GM23248 (cell line): ENCODE measurements at regions not wholly inside any gene's neighbourhood (a gene's known extent, or its start where the extent isn't known, plus 50 kb on each side); places are given as distances from the start of the nearest gene placed in this dataset.

ENCODE experiments used
- DNase-seq: peaks from one replicate; pipeline ENCODE4 v3.0.0-alpha.2; 2015
- H2AFZ ChIP-seq: fragments of 200-600 bp; sonication (generic); 2 replicates; pipeline ENCODE4 v1.6.1; 2016; ENCODE audit warnings: antibody characterized with exemption
- H3F3A ChIP-seq: fragments of 200-600 bp; sonication (generic); 2 replicates; pipeline ENCODE4 v1.6.1; 2016; ENCODE audit warnings: mild to moderate bottlenecking, antibody characterized with exemption, mixed run types; ENCODE audit not compliant: insufficient read depth
- H3K27ac ChIP-seq: fragments of 200-600 bp; sonication (generic); 2 replicates; pipeline ENCODE4 v1.5.1; 2016; ENCODE audit warnings: mild to moderate bottlenecking
- H3K27me3 ChIP-seq: fragments of 200-600 bp; sonication (generic); replicated peaks from 2 replicates; pipeline ENCODE4 v1.6.1; 2016; ENCODE audit warnings: mild to moderate bottlenecking; ENCODE audit not compliant: insufficient read depth
- H3K36me3 ChIP-seq: fragments of 200-600 bp; sonication (generic); 2 replicates; pipeline ENCODE4 v1.6.1; 2016; ENCODE audit warnings: low read depth, mild to moderate bottlenecking
- H3K4me1 ChIP-seq: fragments of 200-600 bp; sonication (generic); 2 replicates; pipeline ENCODE4 v1.6.1; 2016; ENCODE audit warnings: mild to moderate bottlenecking; ENCODE audit not compliant: insufficient read depth
- H3K4me2 ChIP-seq: fragments of 200-600 bp; sonication (generic); one replicate; pipeline ENCODE4 v1.6.1; 2016; ENCODE audit warnings: mild to moderate bottlenecking; ENCODE audit not compliant: unreplicated experiment
- H3K4me3 ChIP-seq: fragments of 200-600 bp; sonication (generic); 2 replicates; pipeline ENCODE4 v1.5.1; 2016; ENCODE audit warnings: mild to moderate bottlenecking
- H3K79me2 ChIP-seq: fragments of 200-600 bp; sonication (generic); 2 replicates; pipeline ENCODE4 v1.6.1; 2016; ENCODE audit warnings: mild to moderate bottlenecking; ENCODE audit not compliant: insufficient read depth
- H3K9ac ChIP-seq: fragments of 200-600 bp; sonication (generic); 2 replicates; pipeline ENCODE4 v1.6.1; 2016; ENCODE audit warnings: mild to moderate bottlenecking
- H3K9me2 ChIP-seq: fragments of 200-600 bp; sonication (generic); 2 replicates; pipeline ENCODE4 v1.6.1; 2016; ENCODE audit warnings: mixed run types, mild to moderate bottlenecking, moderate library complexity; ENCODE audit not compliant: insufficient read depth
- H3K9me3 ChIP-seq: fragments of 200-600 bp; sonication (generic); one replicate; pipeline ENCODE4 v1.6.1; 2017; ENCODE audit warnings: low read depth
- H4K20me1 ChIP-seq: fragments of 200-600 bp; sonication (generic); 2 replicates; pipeline ENCODE4 v1.6.0; 2016; ENCODE audit not compliant: insufficient read depth
- EZH2 ChIP-seq: fragments of 200-600 bp; sonication (generic); IDR thresholded peaks from 2 replicates; pipeline ENCODE4 v1.6.1; 2018; ENCODE audit warnings: antibody characterized with exemption, mild to moderate bottlenecking; ENCODE audit not compliant: insufficient read depth, poor library complexity, severe bottlenecking
- EZH2phosphoT487 ChIP-seq: fragments of 200-600 bp; sonication (generic); IDR thresholded peaks from 2 replicates; pipeline ENCODE4 v1.6.1; 2018; ENCODE audit warnings: antibody characterized with exemption, moderate library complexity, mild to moderate bottlenecking, low read depth; ENCODE audit not compliant: insufficient read depth
- WGBS, 2 experiments: methylation state at CpG; one replicate each; pipeline ENCODE4 v1.1.6; 2015 to 2017; ENCODE audit warnings: low lambda C conversion rate in 2 of 2, low coverage in 1 of 2; ENCODE audit errors: missing lambda C conversion rate in 2 of 2; 5-methylcytosine and 5-hydroxymethylcytosine counted together
- in situ Hi-C: fragments of 300-500 bp; cut with MboI; formaldehyde crosslinking; loops from 2 replicates; pipeline ENCODE4 v1.15.0; 2020

DNA sequence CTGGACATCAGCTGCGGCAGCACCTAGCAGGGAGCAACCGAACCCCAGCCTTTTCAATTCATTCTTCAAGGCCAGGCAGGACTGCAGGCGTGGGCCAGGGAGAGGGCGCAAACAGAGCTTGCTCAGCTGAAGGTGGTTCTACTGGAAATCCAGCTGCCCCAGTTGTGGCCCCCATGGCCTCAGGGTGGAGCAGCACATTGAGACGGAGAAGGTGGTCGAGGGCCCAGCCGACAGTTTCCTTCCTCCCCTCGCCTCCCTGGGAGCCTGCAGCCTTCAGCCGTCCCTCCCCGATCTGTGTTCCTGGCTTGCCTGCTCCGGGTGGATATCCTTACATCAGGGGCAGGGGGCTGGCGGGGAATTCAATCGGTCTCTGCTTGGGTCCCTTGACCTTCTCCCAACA, 217.8 kb downstream of the ANKRD60 start:
- TF ChIP-seq EZH2 (no peak), EZH2phosphoT487 (no peak)
- Histone ChIP-seq H3K9me2 (no peaks in the 10 kb centered on the region), H3F3A (no peaks in the 10 kb centered on the region), H3K9me3 (no peaks in the 10 kb centered on the region), H2AFZ (no peak overlapping the region), H3K4me1 (no peaks in the 10 kb centered on the region), H4K20me1 (no peaks in the 10 kb centered on the region), H3K9ac (no peak overlapping the region), H3K79me2 (no peaks in the 10 kb centered on the region), H3K27ac (no peak overlapping the region), H3K4me2 (no peak overlapping the region), H3K27me3 (no peaks in the 10 kb centered on the region), H3K36me3 (no peaks in the 10 kb centered on the region), H3K4me3 (no peak overlapping the region)
- in situ Hi-C loops = no loop called here
- no peak for DNase-seq
- WGBS, 2 experiments = 90 to 97% methylated on average over 13 of the region's 13 CpGs

GRCh38 chr20:58010186-58010585, 218.3 kb downstream of the ANKRD60 start:
- Histone ChIP-seq H4K20me1 (no peaks in the 10 kb centered on the region), H3K27me3 (no peaks in the 10 kb centered on the region), H3F3A (no peaks in the 10 kb centered on the region), H3K9ac (no peak overlapping the region), H3K36me3 (no peaks in the 10 kb centered on the region), H2AFZ (no peak overlapping the region), H3K4me3 (no peak overlapping the region), H3K9me3 (no peaks in the 10 kb centered on the region), H3K9me2 (no peaks in the 10 kb centered on the region), H3K4me1 (no peaks in the 10 kb centered on the region), H3K27ac (no peak overlapping the region), H3K4me2 (no peak overlapping the region), H3K79me2 (no peaks in the 10 kb centered on the region)
- in situ Hi-C loops = no loop called here
- TF ChIP-seq EZH2 (no peak), EZH2phosphoT487 (no peak)
- DNase-seq = no peak
- 93 to 95% methylated on average over 7 of the region's 7 CpGs for WGBS, 2 experiments

DNA sequence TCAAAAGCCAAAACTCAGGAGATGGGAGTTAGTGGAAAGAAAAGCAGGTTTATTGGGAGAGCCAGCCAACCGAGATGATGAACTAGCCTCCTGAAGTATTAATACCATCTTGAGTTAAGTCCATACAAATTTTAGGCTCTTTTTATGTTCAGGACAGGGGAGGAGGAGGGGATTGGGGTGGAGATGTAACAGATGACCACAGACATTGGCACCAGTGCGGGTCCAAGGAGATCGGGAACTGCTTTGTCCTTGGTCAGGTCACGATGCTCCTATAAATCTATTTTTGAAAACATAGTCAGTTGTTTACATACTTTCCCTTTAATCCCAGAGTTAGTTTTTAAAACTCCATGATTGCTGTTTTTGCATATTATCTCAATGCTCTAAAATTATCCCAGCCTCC, 219.6 kb downstream of the ANKRD60 start:
- H2AFZ ChIP-seq = no peak overlapping the region
- DNase-seq = no peak
- no peaks in the 10 kb centered on the region for H4K20me1 ChIP-seq
- no peaks in the 10 kb centered on the region for H3K9me2 ChIP-seq
- no peak overlapping the region for H3K4me3 ChIP-seq
- no peak for TF ChIP-seq EZH2
- no peak for TF ChIP-seq EZH2phosphoT487
- no peaks in the 10 kb centered on the region for H3K9me3 ChIP-seq
- H3K27me3 ChIP-seq = no peaks in the 10 kb centered on the region
- H3K79me2 ChIP-seq = no peaks in the 10 kb centered on the region
- no peak overlapping the region for H3K4me2 ChIP-seq
- H3F3A ChIP-seq = no peaks in the 10 kb centered on the region
- H3K36me3 ChIP-seq = no peaks in the 10 kb centered on the region
- in situ Hi-C loops = no loop called here
- no peaks in the 10 kb centered on the region for H3K4me1 ChIP-seq
- WGBS, 2 experiments = 86 to 87% methylated on average over 4 of the region's 4 CpGs
- H3K27ac ChIP-seq = no peak overlapping the region
- H3K9ac ChIP-seq = no peak overlapping the region

DNA sequence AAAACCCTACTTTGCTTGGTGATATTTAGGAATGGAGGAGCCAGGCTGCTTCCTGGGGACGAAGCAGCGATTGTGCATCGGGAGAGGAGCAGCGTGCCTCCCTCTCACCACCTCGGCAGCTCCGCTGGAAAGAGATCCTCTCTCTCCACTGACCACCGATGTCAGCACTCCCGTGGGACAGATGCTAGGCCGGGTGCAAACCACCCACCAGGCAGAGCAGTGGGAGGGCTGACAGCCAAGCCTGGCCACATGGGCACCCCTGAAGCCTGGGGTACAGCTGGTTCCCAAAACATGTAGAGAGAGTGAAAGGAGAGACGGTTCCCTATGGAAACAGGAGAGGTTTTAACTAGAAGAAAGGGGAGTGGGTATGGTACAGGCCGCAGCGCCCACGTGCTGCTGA, 220.0 kb downstream of the ANKRD60 start:
- Histone ChIP-seq H3K4me1 (no peaks in the 10 kb centered on the region), H3K9ac (no peak overlapping the region), H3K27me3 (no peaks in the 10 kb centered on the region), H3F3A (no peaks in the 10 kb centered on the region), H3K27ac (no peak overlapping the region), H4K20me1 (no peaks in the 10 kb centered on the region), H3K9me3 (no peaks in the 10 kb centered on the region), H3K9me2 (no peaks in the 10 kb centered on the region), H3K79me2 (no peaks in the 10 kb centered on the region), H2AFZ (no peak overlapping the region), H3K4me3 (no peak overlapping the region), H3K36me3 (no peaks in the 10 kb centered on the region), H3K4me2 (no peak overlapping the region)
- DNase-seq = no peak
- WGBS, 2 experiments = 87 to 92% methylated on average over 13 of the region's 13 CpGs
- in situ Hi-C loops = no loop called here
- no peak for TF ChIP-seq EZH2
- no peak for TF ChIP-seq EZH2phosphoT487

DNA sequence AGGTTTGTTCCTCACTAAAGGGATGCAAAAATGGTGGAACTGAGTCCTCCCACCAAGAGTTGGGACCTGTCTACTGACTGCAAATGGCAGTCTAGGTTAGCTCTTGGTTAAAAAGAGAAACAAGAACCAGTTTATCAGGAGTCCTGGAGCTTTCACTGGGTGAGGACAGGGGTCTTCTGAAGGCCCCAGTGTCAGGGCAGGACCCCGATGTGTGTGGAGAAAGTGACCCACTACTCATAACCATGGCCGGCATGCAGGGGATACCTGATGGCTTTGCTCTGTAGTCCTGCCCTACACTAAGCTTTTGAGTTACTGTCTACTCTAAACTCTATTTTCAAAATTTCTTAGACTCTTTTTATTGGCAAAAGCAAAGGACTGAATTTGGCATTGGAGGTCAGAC, 220.5 kb downstream of the ANKRD60 start:
- WGBS, 2 experiments = 79 to 97% methylated on average over 2 of the region's 2 CpGs
- TF ChIP-seq EZH2 (no peak), EZH2phosphoT487 (no peak)
- no peak overlapping the region for H2AFZ ChIP-seq

More for the DNA sequence above, 220.5 kb downstream of the ANKRD60 start:
- no peak overlapping the region for H3K9ac ChIP-seq
- no peaks in the 10 kb centered on the region for H3F3A ChIP-seq
- H3K9me2 ChIP-seq = no peaks in the 10 kb centered on the region
- H3K4me3 ChIP-seq = no peak overlapping the region
- no peaks in the 10 kb centered on the region for H3K27me3 ChIP-seq
- H3K4me1 ChIP-seq = no peaks in the 10 kb centered on the region
- DNase-seq = no peak
- in situ Hi-C loops = no loop called here
- no peaks in the 10 kb centered on the region for H4K20me1 ChIP-seq
- H3K79me2 ChIP-seq = no peaks in the 10 kb centered on the region
- H3K4me2 ChIP-seq = no peak overlapping the region
- H3K27ac ChIP-seq = no peak overlapping the region
- no peaks in the 10 kb centered on the region for H3K9me3 ChIP-seq
- no peaks in the 10 kb centered on the region for H3K36me3 ChIP-seq
